Calu3 (cell line): ENCODE measurements at regions not wholly inside any gene's neighbourhood (a gene's known extent, or its start where the extent isn't known, plus 50 kb on each side); places are given as distances from the start of the nearest gene placed in this dataset.

Experiments used
- BruUV-seq: library from RNA; stranded (reverse); fragments of 400-500 nt; replicated peaks from 2 replicates; lab custom pipeline; 2021; lab: Mats Ljungman, UMichigan
- CTCF ChIA-PET: fragments of 300-600 bp; sonication (Branson Sonifier 250); formaldehyde crosslinking; loops from one replicate; lab custom pipeline; 2022; ENCODE audit warnings: antibody characterized with exemption; lab: Charles Lee
- DNase-seq: peaks from one replicate; pipeline ENCODE4 v3.0.0; 2022
- H3K27ac Mint-ChIP-seq: one replicate; pipeline ENCODE4 v1.8.0; 2022; ENCODE audit warnings: mixed read lengths; ENCODE audit not compliant: unreplicated experiment
- H3K27me3 Mint-ChIP-seq: one replicate; pipeline ENCODE4 v1.8.0; 2022; ENCODE audit warnings: mixed read lengths; ENCODE audit not compliant: unreplicated experiment
- H3K36me3 Mint-ChIP-seq: one replicate; pipeline ENCODE4 v1.8.0; 2022; ENCODE audit warnings: mild to moderate bottlenecking, moderate library complexity, mixed read lengths; ENCODE audit not compliant: insufficient read depth, unreplicated experiment
- H3K4me1 Mint-ChIP-seq: one replicate; pipeline ENCODE4 v1.8.0; 2022; ENCODE audit warnings: mild to moderate bottlenecking, low read depth, mixed read lengths; ENCODE audit not compliant: unreplicated experiment
- H3K4me3 Mint-ChIP-seq: one replicate; pipeline ENCODE4 v1.8.0; 2022; ENCODE audit warnings: mild to moderate bottlenecking, low read depth, moderate library complexity, mixed read lengths; ENCODE audit not compliant: unreplicated experiment
- H3K9me3 Mint-ChIP-seq: one replicate; pipeline ENCODE4 v1.8.0; 2022; ENCODE audit warnings: low read depth, mixed read lengths; ENCODE audit not compliant: unreplicated experiment
- intact Hi-C: fragments of 100-400 bp; cut with micrococcal nuclease; formaldehyde crosslinking; loops from one replicate; pipeline ENCODE4 v1.10.0; 2022; ENCODE audit not compliant: unreplicated experiment
- TF ChIP-seq, protein P1 (sequence below): fragments of 200-600 bp; IDR thresholded peaks from one replicate; pipeline ENCODE4 v1.8.0; 2022; ENCODE audit warnings: antibody characterized with exemption; ENCODE audit not compliant: unreplicated experiment

- H3K4me1 Mint-ChIP-seq: no peaks in the 10 kb centered on the region
- H3K4me3 Mint-ChIP-seq: no peak overlapping the region
- no peaks in the 10 kb centered on the region for H3K9me3 Mint-ChIP-seq
- TF ChIP-seq, protein P1, sequence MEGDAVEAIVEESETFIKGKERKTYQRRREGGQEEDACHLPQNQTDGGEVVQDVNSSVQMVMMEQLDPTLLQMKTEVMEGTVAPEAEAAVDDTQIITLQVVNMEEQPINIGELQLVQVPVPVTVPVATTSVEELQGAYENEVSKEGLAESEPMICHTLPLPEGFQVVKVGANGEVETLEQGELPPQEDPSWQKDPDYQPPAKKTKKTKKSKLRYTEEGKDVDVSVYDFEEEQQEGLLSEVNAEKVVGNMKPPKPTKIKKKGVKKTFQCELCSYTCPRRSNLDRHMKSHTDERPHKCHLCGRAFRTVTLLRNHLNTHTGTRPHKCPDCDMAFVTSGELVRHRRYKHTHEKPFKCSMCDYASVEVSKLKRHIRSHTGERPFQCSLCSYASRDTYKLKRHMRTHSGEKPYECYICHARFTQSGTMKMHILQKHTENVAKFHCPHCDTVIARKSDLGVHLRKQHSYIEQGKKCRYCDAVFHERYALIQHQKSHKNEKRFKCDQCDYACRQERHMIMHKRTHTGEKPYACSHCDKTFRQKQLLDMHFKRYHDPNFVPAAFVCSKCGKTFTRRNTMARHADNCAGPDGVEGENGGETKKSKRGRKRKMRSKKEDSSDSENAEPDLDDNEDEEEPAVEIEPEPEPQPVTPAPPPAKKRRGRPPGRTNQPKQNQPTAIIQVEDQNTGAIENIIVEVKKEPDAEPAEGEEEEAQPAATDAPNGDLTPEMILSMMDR: no peak
- BruUV-seq: no TSS peak
- H3K27me3 Mint-ChIP-seq: no peaks in the 10 kb centered on the region
- intact Hi-C loops: no loop called here
- no peak overlapping the region for H3K27ac Mint-ChIP-seq
- CTCF ChIA-PET: no interaction called here
- no peak for DNase-seq
- H3K36me3 Mint-ChIP-seq: no peaks in the 10 kb centered on the region
Observed at GRCh38 chr15:25234831-25235230, 204.0 kb downstream of the UBE3A start.

GRCh38 chr15:25235391-25235790 is 203.4 kb downstream of the UBE3A start:
- BruUV-seq: no TSS peak
- no peak for DNase-seq
- no peaks in the 10 kb centered on the region for H3K27me3 Mint-ChIP-seq
- no peak overlapping the region for H3K4me3 Mint-ChIP-seq
- no peaks in the 10 kb centered on the region for H3K9me3 Mint-ChIP-seq
- no peaks in the 10 kb centered on the region for H3K36me3 Mint-ChIP-seq
- intact Hi-C loops: no loop called here
- CTCF ChIA-PET: no interaction called here
- H3K4me1 Mint-ChIP-seq: no peaks in the 10 kb centered on the region
- no peak overlapping the region for H3K27ac Mint-ChIP-seq
- TF ChIP-seq, protein P1: no peak

DNA sequence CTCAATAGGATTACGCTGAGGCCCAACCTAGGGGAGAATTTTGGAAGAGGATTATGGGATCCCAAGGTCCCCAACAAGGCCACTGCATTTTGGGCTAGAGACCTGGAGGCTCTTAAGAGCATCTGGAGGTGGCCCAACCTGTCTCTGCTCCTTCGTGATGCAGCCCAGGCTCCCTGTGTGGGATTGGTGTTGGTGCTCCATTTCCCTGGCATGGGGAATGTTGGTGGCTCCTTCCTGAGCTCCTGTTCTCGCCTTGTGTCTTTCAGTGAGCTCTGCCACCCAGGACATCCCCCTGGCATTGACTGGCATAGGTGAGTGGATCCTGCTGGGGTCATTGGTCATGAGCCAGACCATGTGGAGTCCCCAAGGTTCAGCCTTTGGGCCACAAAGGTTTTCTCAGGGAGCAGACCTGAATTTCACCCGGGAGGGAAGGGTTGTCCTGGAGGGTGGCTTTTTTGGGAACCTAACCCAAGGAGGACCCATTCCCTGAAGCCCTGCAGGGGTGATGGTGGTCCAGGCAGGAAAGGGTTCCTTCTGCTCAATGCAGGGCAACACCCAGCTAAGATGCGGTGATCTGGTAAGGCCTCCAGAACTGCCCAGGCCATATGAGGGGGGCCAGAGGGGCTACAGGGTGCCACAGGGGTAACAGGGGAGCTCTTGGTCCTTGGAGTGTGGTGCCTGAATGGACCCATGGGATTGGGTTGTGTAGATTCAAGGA is 202.5 kb downstream of the UBE3A start:
- H3K4me1 Mint-ChIP-seq: no peaks in the 10 kb centered on the region
- no peak overlapping the region for H3K4me3 Mint-ChIP-seq
- TF ChIP-seq, protein P1: no peak
- no TSS peak for BruUV-seq
- intact Hi-C loops: no loop called here
- CTCF ChIA-PET: no interaction called here
- no peaks in the 10 kb centered on the region for H3K9me3 Mint-ChIP-seq
- H3K27me3 Mint-ChIP-seq: no peaks in the 10 kb centered on the region
- H3K27ac Mint-ChIP-seq: no peak overlapping the region
- H3K36me3 Mint-ChIP-seq: no peaks in the 10 kb centered on the region
- no peak for DNase-seq

- no peaks in the 10 kb centered on the region for H3K27me3 Mint-ChIP-seq
- CTCF ChIA-PET: no interaction called here
Observed at GRCh38 chr15:25236861-25237155, 202.0 kb downstream of the UBE3A start.

More at GRCh38 chr15:25236861-25237155, 202.0 kb downstream of the UBE3A start:
- intact Hi-C loops: no loop called here
- Mint-ChIP-seq H3K9me3 (no peaks in the 10 kb centered on the region), H3K4me3 (no peak overlapping the region), H3K4me1 (no peaks in the 10 kb centered on the region), H3K27ac (no peak overlapping the region), H3K36me3 (no peaks in the 10 kb centered on the region)
- TF ChIP-seq, protein P1: no peak
- no peak for DNase-seq
- no TSS peak for BruUV-seq
